ENCODE measurements at regions not wholly inside any gene's neighbourhood (a gene's known extent, or its start where the extent isn't known, plus 50 kb on each side); places are given as distances from the start of the nearest gene placed in this dataset.

DNA sequence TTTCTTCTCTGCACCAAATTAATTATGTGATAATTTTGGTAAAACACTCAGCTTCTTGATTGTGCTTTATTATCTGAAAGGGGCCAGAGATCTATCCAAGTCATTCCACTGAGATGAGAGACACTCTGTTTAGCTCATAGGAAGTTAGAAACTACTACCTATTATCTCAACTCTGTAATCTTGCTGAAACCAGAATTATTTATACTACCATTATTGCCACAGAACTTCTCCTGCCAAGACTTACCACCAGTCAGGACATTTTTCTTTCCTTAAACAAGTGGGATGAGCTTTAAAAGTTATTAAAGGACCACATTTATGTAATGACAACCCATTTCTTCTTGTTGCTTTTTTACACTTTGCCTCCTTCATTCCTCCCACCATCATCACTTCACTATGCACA is 855.6 kb upstream of the PIK3C3 start:
- DNase-seq (ENCODE audit: low read depth) = no peak
- H3K4me3 ChIP-seq (ENCODE audit: low read depth, low read length) = no peak overlapping the region
- TF ChIP-seq, protein P1, sequence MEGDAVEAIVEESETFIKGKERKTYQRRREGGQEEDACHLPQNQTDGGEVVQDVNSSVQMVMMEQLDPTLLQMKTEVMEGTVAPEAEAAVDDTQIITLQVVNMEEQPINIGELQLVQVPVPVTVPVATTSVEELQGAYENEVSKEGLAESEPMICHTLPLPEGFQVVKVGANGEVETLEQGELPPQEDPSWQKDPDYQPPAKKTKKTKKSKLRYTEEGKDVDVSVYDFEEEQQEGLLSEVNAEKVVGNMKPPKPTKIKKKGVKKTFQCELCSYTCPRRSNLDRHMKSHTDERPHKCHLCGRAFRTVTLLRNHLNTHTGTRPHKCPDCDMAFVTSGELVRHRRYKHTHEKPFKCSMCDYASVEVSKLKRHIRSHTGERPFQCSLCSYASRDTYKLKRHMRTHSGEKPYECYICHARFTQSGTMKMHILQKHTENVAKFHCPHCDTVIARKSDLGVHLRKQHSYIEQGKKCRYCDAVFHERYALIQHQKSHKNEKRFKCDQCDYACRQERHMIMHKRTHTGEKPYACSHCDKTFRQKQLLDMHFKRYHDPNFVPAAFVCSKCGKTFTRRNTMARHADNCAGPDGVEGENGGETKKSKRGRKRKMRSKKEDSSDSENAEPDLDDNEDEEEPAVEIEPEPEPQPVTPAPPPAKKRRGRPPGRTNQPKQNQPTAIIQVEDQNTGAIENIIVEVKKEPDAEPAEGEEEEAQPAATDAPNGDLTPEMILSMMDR (IDR thresholded peaks at IDR 0.05; ENCODE audit: insufficient read depth, low read depth, low read length) = no peak

DNA sequence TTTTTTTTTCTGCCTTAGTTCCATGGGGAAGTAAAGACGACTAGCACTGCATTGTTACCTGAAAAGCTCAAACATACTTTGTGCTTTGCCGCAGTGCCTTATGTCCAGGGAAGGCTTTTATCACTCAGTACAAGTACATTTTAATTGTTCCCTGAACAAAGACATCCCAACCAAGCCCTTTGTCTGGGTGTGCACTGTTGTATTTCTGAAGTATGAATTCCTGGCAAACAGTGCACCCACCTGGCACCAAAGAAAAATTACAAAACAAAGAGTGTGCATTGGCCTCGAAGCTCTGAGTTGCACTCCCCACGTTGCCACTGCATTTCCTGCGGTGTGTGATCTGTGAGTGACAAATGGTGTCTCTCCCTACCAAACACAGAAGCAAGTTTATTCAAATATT is 858.5 kb upstream of the PIK3C3 start:
- peak; percentile 7 for DNase-seq (ENCODE audit: low read depth)
- TF ChIP-seq, protein P1 (IDR thresholded peaks at IDR 0.05; ENCODE audit: insufficient read depth, low read depth, low read length) = peak; percentile 12
- no peak overlapping the region for H3K4me3 ChIP-seq (ENCODE audit: low read depth, low read length)

DNA sequence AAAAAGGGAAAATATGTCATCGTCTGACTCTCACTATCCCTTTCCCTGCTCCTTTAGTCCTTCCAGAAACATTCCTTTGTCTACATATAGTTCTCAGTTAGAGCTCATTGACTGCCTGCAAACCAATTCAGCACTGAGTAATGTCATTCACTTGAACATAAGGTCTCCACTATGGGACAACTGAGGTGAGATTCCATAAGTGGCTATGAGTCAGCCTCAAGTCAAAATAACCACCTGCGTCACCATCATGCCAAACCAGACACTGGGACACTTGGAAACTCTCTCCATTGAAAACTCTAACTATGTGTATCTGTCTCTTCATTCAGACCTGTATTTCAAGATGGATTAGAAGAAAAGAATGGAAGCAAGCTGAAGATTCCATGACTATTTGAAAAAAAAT is 878.0 kb upstream of the PIK3C3 start:
- no peak overlapping the region for H3K4me3 ChIP-seq (ENCODE audit: low read depth, low read length)
- TF ChIP-seq, protein P1 (IDR thresholded peaks at IDR 0.05; ENCODE audit: insufficient read depth, low read depth, low read length) = no peak
- DNase-seq (ENCODE audit: low read depth) = no peak

DNA sequence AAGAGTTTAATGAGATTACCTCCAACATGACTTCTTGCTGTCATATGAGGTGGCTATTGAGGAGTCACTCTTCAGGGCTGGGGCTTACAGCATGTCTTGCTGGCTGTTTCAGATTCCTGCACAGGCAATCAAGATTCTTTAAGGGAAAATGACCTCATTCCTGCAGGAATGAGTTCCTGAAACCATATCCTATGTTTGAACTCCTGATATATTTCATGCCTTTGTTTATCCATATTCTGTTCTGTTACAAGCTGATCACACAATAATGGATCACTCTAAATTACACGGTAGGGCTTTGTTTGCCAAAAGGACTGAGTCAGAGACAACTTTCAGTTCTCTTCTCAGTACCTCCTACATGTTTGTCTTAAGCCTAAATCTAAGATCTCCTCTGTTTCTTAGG is 879.8 kb upstream of the PIK3C3 start:
- H3K4me3 ChIP-seq (ENCODE audit: low read depth, low read length) = no peak overlapping the region
- TF ChIP-seq, protein P1 (IDR thresholded peaks at IDR 0.05; ENCODE audit: insufficient read depth, low read depth, low read length) = no peak
- peak; percentile 12 for DNase-seq (ENCODE audit: low read depth)

DNA sequence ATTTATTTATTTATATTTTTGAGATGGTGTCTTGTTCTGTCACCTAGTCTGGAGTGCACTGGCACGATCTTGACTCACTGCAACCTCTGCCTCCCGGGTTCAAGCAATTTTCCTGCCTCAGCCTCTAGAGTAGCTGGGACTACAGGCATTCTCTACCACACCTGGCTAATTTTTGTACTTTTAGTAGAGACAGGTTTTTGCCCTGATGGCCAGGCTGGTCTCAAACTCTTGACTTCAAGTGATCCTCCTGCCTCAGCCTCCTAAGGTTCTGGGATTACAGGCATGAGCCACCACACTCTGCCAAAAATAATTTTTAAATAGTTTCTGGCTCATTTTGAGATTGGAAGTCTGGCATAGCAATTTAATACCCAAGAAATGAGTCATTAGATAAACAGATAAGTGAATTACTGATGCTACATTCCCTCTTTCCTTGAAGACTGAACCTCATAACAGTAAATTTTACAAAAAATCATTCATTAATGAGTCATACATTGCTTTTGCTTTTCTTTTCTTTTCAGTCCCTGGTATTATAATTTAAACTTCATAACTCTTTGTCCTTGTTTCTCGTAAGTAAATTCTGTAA is 881.6 kb upstream of the PIK3C3 start:
- DNase-seq (ENCODE audit: low read depth) = peak; percentile 36
- no peak overlapping the region for H3K4me3 ChIP-seq (ENCODE audit: low read depth, low read length)
- TF ChIP-seq, protein P1 (IDR thresholded peaks at IDR 0.05; ENCODE audit: insufficient read depth, low read depth, low read length) = no peak

DNA sequence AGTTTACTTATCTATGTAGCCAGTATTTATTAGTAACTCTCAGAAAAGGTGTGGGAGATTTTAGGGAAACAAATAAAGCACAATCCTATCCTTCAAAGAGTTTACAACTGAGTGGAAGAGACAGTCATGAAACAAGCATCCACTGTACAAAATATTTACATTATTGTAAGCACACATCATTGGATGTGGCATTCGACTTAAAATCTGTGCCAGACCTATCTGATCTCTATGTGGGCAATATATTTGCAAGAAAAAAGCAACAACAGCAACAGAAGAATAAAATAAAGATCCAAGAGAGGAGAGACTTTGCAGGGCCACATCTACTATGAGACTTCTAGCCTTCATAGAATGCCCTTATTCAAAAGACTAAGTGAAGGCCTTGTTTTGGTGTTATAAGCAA is 882.1 kb upstream of the PIK3C3 start:
- DNase-seq (ENCODE audit: low read depth) = peak; percentile 8
- H3K4me3 ChIP-seq (ENCODE audit: low read depth, low read length) = no peak overlapping the region
- TF ChIP-seq, protein P1 (IDR thresholded peaks at IDR 0.05; ENCODE audit: insufficient read depth, low read depth, low read length) = no peak

DNA sequence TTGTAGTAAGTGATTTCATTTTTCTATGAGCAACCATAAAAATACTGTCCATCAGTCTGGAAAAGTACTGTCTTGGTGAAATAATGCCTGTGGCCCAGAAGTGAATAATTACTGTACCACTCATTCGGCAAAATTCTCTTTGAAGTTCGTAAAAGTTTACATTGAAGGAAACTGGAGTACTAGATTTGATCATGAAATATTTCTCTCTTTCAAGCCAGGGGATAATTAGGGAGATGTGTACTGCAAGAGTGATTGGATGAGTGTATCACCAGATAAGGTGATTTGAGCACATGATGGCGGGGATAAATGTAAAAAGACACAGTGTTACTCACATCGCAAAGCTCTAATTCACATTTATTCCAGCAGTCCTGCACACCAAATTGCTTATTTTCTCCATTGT is 883.2 kb upstream of the PIK3C3 start:
- no peak for DNase-seq (ENCODE audit: low read depth)
- TF ChIP-seq, protein P1 (IDR thresholded peaks at IDR 0.05; ENCODE audit: insufficient read depth, low read depth, low read length) = no peak
- no peak overlapping the region for H3K4me3 ChIP-seq (ENCODE audit: low read depth, low read length)

Measured in fibroblast of villous mesenchyme (primary cell).